Progenitor cell of endocrine pancreas (in vitro differentiated cells): ENCODE measurements at regions not wholly inside any gene's neighbourhood (a gene's known extent, or its start where the extent isn't known, plus 50 kb on each side); places are given as distances from the start of the nearest gene placed in this dataset.
A peak's percentile ranks its signal among the peaks of the same experiment; 100 is the strongest.

Experiments used
- DNase-seq: peaks from one replicate; pipeline ENCODE4 v3.0.0; 2021; ENCODE audit warnings: low spot score; ENCODE audit not compliant: unreplicated experiment
- H3K27ac Mint-ChIP-seq: 2 replicates; pipeline ENCODE4 v1.8.0; 2021; ENCODE audit warnings: mild to moderate bottlenecking, moderate library complexity, mixed read lengths
- H3K27me3 Mint-ChIP-seq: 2 replicates; pipeline ENCODE4 v1.8.0; 2021; ENCODE audit warnings: mixed read lengths
- H3K36me3 Mint-ChIP-seq: 2 replicates; pipeline ENCODE4 v1.8.0; 2022; ENCODE audit warnings: mixed read lengths; ENCODE audit not compliant: insufficient read depth
- H3K4me1 Mint-ChIP-seq: 2 replicates; pipeline ENCODE4 v1.8.0; 2021; ENCODE audit warnings: low read depth, mixed read lengths
- H3K4me3 Mint-ChIP-seq: 2 replicates; pipeline ENCODE4 v1.8.0; 2021; ENCODE audit warnings: low read depth, mild to moderate bottlenecking, moderate library complexity, mixed read lengths
- H3K9me3 Mint-ChIP-seq: 2 replicates; pipeline ENCODE4 v1.8.0; 2021; ENCODE audit warnings: low read depth, mixed read lengths
- TF ChIP-seq, protein P1 (sequence below): fragments of 200-600 bp; sonication (generic); IDR thresholded peaks from one replicate; pipeline ENCODE4 v1.5.0; 2021; ENCODE audit warnings: antibody characterized with exemption, mild to moderate bottlenecking; ENCODE audit not compliant: unreplicated experiment

DNA sequence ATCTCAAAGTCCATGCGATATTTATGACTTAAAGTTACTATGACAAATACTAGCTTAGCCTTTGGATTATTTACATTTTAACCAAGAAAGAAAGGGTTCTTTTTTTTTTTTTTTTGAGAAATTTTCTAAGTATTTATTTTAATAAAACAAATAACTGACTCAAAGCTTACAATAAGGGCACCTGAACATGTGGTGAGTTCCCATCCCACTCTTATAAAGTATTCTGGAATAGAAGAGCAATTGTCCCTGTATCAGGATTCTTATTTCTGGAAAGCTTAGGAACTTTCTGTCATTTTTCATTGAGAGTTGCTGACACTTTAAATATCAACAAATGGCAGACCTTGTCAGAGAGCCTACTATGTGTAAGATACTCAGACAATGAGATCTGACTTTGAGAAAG is 686.1 kb upstream of the SOX9 start:
- Mint-ChIP-seq H3K4me3 (no peak overlapping the region), H3K27ac (no peak overlapping the region), H3K36me3 (no peaks in the 10 kb centered on the region), H3K27me3 (no peaks in the 10 kb centered on the region), H3K4me1 (no peaks in the 10 kb centered on the region), H3K9me3 (no peaks in the 10 kb centered on the region)
- TF ChIP-seq, protein P1, sequence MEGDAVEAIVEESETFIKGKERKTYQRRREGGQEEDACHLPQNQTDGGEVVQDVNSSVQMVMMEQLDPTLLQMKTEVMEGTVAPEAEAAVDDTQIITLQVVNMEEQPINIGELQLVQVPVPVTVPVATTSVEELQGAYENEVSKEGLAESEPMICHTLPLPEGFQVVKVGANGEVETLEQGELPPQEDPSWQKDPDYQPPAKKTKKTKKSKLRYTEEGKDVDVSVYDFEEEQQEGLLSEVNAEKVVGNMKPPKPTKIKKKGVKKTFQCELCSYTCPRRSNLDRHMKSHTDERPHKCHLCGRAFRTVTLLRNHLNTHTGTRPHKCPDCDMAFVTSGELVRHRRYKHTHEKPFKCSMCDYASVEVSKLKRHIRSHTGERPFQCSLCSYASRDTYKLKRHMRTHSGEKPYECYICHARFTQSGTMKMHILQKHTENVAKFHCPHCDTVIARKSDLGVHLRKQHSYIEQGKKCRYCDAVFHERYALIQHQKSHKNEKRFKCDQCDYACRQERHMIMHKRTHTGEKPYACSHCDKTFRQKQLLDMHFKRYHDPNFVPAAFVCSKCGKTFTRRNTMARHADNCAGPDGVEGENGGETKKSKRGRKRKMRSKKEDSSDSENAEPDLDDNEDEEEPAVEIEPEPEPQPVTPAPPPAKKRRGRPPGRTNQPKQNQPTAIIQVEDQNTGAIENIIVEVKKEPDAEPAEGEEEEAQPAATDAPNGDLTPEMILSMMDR: no peak
- DNase-seq: no peak

DNA sequence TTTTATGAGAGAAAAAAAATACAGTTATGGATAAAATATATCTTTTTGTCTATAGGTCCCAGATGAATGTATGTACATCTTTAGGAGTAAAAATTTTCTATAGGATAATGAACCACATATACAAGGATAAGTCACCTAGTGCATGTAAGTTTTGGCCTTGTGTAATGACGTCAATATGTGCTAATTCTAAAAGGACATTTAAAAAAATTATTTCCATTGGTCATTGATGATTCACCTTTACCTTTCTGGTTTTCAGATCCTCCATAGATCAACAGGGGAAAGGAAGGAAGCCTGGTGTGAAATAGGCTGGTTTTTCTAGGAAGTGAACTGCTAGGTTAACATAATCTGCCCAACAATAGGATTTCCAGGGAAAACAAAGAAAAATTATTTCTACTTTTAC is 684.3 kb upstream of the SOX9 start:
- no peaks in the 10 kb centered on the region for H3K9me3 Mint-ChIP-seq
- H3K4me3 Mint-ChIP-seq: no peak overlapping the region
- no peak for DNase-seq
- no peaks in the 10 kb centered on the region for H3K4me1 Mint-ChIP-seq
- H3K27me3 Mint-ChIP-seq: no peaks in the 10 kb centered on the region
- H3K27ac Mint-ChIP-seq: no peak overlapping the region
- H3K36me3 Mint-ChIP-seq: no peaks in the 10 kb centered on the region
- TF ChIP-seq, protein P1: no peak

DNA sequence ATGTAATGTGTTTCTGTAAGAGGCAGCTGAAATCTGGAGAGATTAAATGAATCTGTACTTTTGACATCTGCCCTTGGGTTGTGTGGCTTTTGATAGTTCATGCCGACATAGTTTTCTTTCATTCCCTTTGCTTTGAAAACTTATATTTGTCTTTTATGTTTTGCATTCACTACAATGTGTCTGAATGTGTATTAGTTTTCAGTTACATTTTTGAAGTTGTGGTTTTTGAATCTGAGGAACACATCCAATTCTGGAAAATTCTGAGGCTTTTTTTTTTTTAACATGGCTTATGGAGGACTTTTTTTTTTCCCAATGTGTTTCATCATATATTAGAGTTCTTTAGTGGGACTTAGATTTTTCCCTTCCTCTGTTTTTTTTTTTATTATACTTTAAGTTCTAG is 683.7 kb upstream of the SOX9 start:
- Mint-ChIP-seq H3K27me3 (no peaks in the 10 kb centered on the region), H3K36me3 (no peaks in the 10 kb centered on the region), H3K9me3 (no peaks in the 10 kb centered on the region), H3K27ac (no peak overlapping the region), H3K4me3 (no peak overlapping the region), H3K4me1 (no peaks in the 10 kb centered on the region)
- DNase-seq: no peak
- TF ChIP-seq, protein P1: no peak

DNA sequence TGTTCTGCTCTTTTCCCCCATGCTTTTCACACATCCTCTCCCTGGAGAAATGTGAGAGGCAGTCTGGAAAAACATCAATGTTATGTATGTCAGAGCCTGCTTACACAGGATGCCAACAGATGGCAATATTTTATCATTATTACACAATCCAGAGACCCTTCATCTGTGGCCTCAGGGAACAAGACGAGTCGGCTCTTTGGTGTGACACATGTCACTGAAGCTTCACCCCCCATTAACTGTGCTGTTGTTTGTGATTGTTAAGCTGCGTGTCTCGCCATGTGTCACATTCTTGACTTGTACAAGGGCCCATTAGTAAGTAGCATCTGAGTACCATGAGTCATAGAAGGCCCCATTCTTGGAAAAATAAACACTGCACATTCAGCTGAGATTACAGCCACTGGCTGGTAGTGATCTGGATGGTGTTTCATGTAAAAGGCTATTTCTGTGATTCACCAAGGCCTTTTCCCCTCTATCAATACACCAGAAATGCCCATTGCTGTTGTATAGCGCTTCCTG is 682.1 kb upstream of the SOX9 start:
- Mint-ChIP-seq H3K4me3 (no peak overlapping the region), H3K4me1 (no peaks in the 10 kb centered on the region), H3K27me3 (no peaks in the 10 kb centered on the region), H3K9me3 (no peaks in the 10 kb centered on the region), H3K27ac (no peak overlapping the region), H3K36me3 (no peaks in the 10 kb centered on the region)
- no peak for DNase-seq
- TF ChIP-seq, protein P1: no peak

DNA sequence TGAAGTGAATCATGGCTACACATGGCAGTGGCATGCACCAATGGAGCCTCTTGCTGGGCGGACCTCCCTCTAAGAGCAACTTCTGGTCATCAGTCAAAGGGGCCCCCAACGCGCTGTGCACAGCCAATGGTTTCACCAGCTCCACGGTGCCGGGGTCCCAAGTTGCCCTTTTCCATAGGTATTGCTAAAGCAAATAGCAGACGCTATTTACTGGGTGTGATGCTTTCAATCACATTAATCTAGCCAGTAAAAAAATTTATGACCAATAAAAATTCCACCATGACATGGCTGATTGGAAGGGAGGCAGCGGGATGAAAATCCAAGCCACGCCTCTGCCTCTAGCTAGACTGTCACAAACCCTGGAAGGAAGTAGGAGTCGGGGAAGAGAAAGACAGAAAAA is 680.3 kb upstream of the SOX9 start:
- no peak overlapping the region for H3K4me3 Mint-ChIP-seq
- H3K9me3 Mint-ChIP-seq: no peaks in the 10 kb centered on the region
- no peaks in the 10 kb centered on the region for H3K4me1 Mint-ChIP-seq
- peak overlapping the region; percentile 53 for H3K27ac Mint-ChIP-seq
- H3K27me3 Mint-ChIP-seq: no peaks in the 10 kb centered on the region
- H3K36me3 Mint-ChIP-seq: no peaks in the 10 kb centered on the region
- no peak for DNase-seq
- TF ChIP-seq, protein P1: no peak
